ENCODE measurements at regions not wholly inside any gene's neighbourhood (a gene's known extent, or its start where the extent isn't known, plus 50 kb on each side); places are given as distances from the start of the nearest gene placed in this dataset.

GRCh38 chr4:151987606-151988005, 226.8 kb upstream of the GATB start:
- DNase-seq (ENCODE audit: low spot score) = no peak

DNA sequence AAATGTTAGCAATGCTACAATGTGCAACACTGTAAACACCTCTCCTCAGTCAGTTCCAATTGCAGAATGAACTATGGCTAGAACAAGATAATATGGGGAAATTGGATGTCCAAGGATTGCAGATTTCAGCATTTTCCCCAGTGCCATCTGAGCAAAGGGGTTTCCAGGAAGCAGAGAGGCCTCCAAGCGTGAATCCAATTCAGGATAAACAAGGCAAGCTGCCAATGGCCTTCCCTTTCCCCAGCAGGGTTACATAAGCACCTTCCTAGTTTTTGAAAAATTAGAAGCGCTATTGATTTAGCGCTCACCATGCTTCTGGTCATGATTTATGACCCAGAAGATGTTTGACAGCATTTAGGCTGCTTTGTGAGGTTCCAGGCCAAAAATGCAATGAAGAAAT, 223.0 kb upstream of the GATB start:
- no peak for DNase-seq (ENCODE audit: low spot score)

DNA sequence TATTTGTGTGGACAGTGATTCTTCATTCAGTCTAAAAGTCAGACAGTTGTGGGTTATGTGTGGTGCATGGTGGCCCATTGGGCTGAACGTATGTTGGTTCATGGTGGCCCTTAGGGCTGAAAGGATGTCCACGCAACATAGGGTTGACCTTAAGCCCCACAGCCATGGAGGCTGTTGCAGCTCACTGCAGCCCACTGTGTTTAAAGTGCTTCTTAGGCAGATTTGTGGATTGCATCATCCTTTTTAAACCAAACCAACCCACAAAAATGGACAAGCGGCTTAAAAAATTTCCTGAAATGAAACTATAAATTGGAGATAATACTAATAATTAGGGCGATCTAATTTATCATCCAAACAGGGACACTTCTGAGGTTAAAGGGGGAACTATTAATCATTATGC, 219.0 kb upstream of the GATB start:
- DNase-seq (ENCODE audit: low spot score) = no peak

DNA sequence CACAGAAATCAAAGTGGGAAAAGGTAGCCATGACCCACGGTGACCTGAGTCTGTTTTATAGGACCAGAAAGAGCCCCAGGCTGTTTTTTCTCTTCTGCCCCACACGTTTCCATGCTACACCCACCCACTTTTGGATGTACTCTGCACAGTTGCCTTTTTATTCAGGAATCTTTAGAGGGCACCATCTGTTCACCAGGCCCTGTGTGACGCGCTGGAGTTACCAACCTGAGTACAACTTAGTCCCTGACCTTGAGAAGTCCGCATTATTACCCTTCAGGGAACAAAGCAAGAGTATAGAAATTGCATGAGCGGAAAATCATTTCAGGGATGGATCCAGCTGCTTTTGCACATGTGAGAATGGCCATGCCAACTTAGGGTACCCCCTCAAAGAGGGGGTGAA, 207.8 kb upstream of the GATB start:
- DNase-seq (ENCODE audit: low spot score) = no peak

GRCh38 chr4:151967074-151967473, 206.3 kb upstream of the GATB start:
- DNase-seq (ENCODE audit: low spot score) = no peak

- no peak for DNase-seq (ENCODE audit: low spot score)
These were observed 201.5 kb upstream of the GATB start for GRCh38 chr4:151962138-151962823.

DNA sequence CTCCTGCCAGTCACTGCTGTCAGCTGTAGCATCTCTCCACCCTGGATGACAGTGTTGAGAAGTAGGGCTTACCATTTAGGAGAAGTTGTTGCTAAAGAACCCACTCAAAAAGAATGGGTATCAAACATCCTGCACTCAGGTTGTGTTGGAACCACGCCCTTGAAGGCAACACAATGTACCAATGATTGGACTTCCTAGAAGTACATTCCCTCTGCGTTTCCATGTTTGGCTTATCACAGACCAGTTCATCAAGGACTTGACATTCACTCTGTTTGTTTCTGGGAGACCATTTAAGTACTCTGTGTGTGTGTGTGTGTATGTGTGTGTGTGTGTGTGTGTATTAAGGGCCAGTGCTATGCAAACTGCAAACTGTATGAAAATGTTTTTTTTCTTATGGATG, 200.6 kb upstream of the GATB start:
- no peak for DNase-seq (ENCODE audit: low spot score)

DNA sequence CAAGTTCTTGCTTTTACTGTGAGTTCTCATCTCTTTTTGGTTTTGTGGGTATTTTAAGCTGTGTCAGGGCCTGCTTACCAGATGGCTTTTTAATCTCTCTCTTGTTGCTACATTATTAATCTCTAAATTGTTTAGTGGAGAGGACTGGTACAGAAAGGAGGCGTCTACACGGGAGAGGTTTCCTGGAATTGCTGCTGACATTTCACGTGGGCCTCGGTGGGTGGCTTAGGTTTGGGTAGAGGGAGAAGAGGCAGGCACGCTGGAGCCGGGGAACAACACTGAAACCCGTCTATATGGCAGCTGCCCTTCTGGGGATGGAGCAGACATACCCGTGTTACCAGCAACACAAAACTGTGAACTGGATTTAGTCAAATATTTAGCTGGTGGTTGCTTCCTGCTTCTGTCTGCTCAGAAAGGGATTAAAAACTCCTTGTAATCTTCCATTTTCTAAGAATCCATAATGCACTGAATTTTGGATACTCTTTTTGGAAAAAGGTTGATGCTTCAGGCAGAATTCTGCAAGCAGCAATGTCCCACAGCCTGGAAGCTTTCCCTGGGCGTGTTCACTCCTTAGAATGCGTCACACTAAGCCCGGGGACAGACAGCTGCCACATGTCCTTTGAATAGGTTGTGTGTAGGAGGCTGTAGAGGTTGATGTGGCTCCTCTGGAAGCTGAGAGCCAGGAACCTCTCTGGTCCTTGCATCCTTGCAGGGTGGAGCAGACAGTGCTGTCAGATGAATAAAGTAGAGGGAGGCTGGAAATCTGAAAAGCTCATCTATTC, 199.8 kb upstream of the GATB start:
- no peak for DNase-seq (ENCODE audit: low spot score)

DNA sequence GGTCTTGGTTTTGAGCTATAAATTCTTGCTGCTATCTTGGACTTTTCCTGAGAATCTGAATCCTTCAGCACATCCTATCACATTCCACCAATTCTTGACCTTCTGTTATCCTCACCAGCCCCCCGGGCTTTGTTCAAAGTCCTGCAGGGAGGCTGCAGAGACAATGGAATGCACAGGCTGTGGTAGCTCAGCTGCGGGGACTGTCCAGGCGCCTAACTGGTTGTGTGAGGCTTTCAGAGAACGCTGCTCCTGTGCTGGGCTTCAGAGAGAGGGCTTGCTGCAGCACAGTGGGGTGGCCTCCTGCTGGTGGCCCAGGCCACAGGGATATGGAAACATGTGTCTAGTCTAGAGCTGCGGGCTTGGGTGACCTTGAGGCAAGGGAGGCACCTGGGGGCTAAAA, 196.3 kb upstream of the GATB start:
- DNase-seq (ENCODE audit: low spot score) = no peak

DNA sequence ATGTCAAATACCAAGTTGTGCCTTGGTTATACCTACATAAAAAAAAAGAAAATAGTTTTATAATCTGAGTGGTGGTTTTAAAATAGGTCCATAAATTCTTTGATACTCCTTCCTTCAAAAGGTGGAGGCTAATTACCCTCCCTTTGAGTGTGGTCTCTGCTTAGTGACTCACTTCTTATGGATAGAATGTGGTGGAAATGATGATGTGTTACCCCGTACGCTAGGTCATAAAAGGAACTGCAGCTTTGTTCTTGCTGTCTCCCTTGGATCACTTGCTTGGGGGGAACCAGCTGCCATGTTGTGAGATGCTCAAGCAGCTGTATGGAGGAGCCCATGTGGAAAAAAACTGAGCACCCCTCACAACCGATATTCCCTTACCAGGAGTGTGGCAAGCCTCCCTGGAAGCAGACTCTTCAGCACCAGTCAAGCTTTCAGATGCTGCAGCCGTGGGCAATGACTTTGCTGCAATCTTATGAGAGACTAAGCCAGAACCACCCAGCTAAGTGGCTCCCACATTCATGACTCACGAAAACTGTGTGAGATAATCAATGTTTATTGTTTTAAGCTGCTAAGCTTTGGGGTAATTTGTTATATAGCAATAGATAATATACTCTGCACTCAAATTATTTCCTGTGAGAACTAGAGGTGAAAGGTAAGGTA, 195.0 kb upstream of the GATB start:
- no peak for DNase-seq (ENCODE audit: low spot score)

- no peak for DNase-seq (ENCODE audit: low spot score)
These were observed 193.1 kb upstream of the GATB start for GRCh38 chr4:151953795-151954372.

- DNase-seq (ENCODE audit: low spot score) = no peak
These were observed 192.5 kb upstream of the GATB start for GRCh38 chr4:151953312-151953711.

- no peak for DNase-seq (ENCODE audit: low spot score)
These were observed 192.0 kb upstream of the GATB start for GRCh38 chr4:151952711-151953254.

DNA sequence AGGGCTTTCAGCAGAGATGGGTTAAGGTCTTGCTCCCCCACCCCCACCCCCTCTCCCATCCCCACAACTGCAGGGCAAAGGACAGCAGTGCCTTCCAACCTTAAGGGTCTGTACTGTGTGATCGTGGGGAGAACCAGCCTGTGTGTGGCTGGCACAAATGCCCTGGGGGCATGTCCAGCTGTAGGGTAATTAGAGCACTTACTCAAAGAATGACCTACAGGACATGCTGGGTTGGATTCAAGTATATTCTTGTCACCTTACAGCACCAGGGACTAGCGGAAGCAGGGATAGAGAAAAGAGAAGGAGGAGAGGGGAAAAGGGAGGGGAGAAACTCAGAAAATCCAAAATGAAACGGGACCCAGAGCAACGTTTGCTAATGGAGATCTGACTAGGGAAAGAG, 191.3 kb upstream of the GATB start:
- no peak for DNase-seq (ENCODE audit: low spot score)

DNA sequence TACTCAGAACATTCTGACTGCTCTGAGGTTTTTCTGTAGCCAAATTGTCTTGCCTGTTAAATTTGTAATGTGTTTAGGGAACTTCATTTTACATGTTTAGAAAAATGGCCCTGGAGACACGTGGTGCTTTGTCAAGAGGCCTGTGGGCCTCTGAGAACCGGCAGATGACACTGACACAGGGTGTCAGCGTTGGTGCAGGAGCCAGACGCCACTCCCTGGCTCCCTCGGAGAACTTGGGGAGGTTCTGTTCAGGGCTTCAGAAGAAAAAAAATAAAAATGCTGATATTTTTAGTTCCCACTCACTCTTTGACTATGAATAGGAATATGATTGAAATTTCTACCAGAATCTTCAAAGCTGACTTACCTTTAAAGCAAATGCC, 190.9 kb upstream of the GATB start:
- DNase-seq (ENCODE audit: low spot score) = no peak

GRCh38 chr4:151950993-151951670, 190.3 kb upstream of the GATB start:
- no peak for DNase-seq (ENCODE audit: low spot score)

DNA sequence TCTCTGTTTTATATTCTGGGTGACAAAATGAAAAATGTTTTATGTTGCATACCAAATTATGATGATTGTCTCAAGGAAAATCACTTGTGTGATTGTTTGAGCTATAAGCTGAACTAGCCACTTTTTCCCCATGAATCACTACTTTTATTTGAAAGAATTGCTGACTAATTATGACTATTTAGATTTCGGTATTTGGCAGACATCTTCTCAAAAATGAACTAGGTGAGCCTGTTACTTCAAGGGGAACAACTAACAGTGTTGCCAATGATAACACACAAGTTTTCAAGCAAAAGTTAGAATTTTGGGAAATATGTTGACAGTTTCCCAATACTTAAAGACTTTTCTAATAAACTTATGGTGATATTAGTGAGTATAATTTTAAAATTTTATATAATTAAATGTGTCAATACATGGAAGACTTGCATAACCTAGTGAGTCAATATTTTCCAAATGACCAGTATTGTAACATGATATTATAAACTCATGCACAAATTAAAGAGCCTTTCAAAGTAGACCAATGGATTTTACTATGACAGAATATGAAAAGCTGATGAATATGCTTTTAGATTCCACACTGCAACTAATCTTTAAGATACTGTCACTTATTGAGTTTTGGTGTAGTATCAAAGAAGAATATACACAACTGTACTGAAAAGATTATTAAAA, 187.7 kb upstream of the GATB start:
- DNase-seq (ENCODE audit: low spot score) = no peak

DNA sequence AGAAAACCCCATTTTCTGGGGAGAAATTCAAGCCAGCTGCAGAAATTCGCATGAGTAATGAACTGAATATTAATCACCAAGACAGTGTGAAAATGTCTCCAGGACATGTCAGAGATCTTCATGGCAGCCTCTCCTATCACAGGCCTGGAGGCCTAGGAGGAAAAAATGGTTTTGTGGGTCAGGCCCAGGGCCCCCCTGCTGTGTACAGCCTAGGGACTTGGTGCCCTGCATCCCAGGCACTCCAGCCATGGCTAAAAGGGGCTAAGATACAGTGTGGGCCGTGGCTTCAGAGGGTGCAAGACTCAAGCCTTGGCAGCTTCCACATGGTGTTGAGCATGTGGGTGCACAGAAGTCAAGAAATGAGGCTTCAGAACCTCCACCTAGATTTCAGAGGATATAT, 185.9 kb upstream of the GATB start:
- no peak for DNase-seq (ENCODE audit: low spot score)

- DNase-seq (ENCODE audit: low spot score) = no peak
These were observed 182.2 kb upstream of the GATB start for GRCh38 chr4:151942971-151943370.

GRCh38 chr4:151940926-151941617, 180.3 kb upstream of the GATB start:
- DNase-seq (ENCODE audit: low spot score) = no peak

GRCh38 chr4:151940291-151940690, 179.5 kb upstream of the GATB start:
- no peak for DNase-seq (ENCODE audit: low spot score)

Data from hepatic stellate cell (primary cell).